Pancreas (tissue), 10 donors: ENCODE measurements at regions not wholly inside any gene's neighbourhood (a gene's known extent, or its start where the extent isn't known, plus 50 kb on each side); places are given as distances from the start of the nearest gene placed in this dataset.
A peak's percentile ranks its signal among the peaks of the same experiment; 100 is the strongest.

Source experiments
- ATAC-seq, 4 donors: fragments of 200-7000 bp; cut with Tn5 transposase; one replicate each; pipeline versions ENCODE4 v1.8.0 to v1.9.1; 2020; ENCODE audit warnings: mild to moderate bottlenecking in 4 of 4, moderate library complexity in 4 of 4
- DNase-seq, 6 donors: peaks; one replicate each; pipeline ENCODE4 v3.0.0-alpha.2; 2020
- FAIRE-seq: peaks from 2 replicates; lab custom pipeline; 2012; peaks lifted over from hg19 to GRCh38; lab: Jason Lieb, UNC
- H3K27ac ChIP-seq, 4 donors: fragments of 200-600 bp; sonication (generic); 1 replicate in 3 of 4; 2 replicates in 1 of 4; pipeline versions ENCODE4 v1.5.0 to v1.8.0; 2020
- H3K27me3 ChIP-seq, 4 donors: fragments of 200-600 bp; one replicate each; pipeline ENCODE4 v1.8.0; 2021
- H3K36me3 ChIP-seq, 3 donors: fragments of 200-600 bp; sonication (generic) in 1 of 3; one replicate each; pipeline versions ENCODE4 v1.5.0 to v1.8.0; 2020 to 2021
- H3K4me1 ChIP-seq, 3 donors: fragments of 200-600 bp; one replicate each; pipeline ENCODE4 v1.8.0; 2021
- H3K4me3 ChIP-seq, 4 donors: fragments of 200-600 bp; sonication (generic) in 2 of 4; one replicate each; pipeline versions ENCODE4 v1.5.0 to v1.8.0; 2020 to 2021
- H3K9me3 ChIP-seq, 4 donors: fragments of 200-600 bp; one replicate each; pipeline ENCODE4 v1.8.0; 2021
- WGBS, 2 donors: extraction: QIAGEN DNeasy Blood & Tissue Kit; methylation state at CpG; one replicate each; pipeline ENCODE4 v1.1.7; 2013; 5-methylcytosine and 5-hydroxymethylcytosine counted together
- intact Hi-C, 3 donors: fragments of 100-400 bp; cut with DNase I; formaldehyde crosslinking; loops; one replicate each; pipeline versions ENCODE4 v1.11.1 to v1.14.2; 2022
- TF ChIP-seq, protein P1 (sequence below), 4 donors: fragments of 200-600 bp; sonication (generic) in 3 of 4; IDR thresholded peaks; one replicate each; pipeline versions ENCODE4 v1.5.0 to v1.8.0; 2021; ENCODE audit warnings: antibody characterized with exemption in 4 of 4
- donor health status: healthy with polysubstance abuse.
- donor health status: DM: no; HTN: no; CAD: no; lungs with moderate emphysema.
- donor health status: DM: no; HTN: no; CAD: no.
- donor health status: control.
- donor health status: control.
- donor health status: Bipolar disorder and iron deficiency.
- donor health status: DM: yes; HTN: yes; CAD: no.
- donor health status: DM: no; HTN: no; CAD: no.
- donor health status: DM: no; HTN: no; CAD: no.
- donor health status: DM: yes; HTN: yes; CAD: no.

DNA sequence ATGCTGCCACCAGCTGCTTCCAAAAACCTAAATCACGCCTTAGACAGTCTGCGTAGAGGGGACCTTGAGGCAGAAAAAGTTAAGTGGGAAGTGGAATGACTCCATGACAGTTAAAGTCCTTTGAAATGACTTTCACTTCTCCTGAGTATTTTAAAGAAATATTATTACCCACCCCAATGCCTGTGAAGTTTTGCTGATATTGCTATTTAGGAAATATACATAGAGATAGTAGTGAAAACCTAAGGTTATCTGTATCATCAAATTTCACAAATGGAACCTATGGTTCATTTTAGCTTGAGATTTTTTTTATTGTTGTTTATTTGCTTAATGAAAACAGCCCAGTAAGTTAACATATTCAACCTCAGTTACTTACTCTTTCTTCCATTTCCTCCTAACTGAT, 182.1 kb upstream of the FBXL4 start:
- Histone ChIP-seq H3K4me3 (no peak overlapping the region), H3K9me3 (no peaks in the 10 kb centered on the region), H3K4me1 (no peaks in the 10 kb centered on the region), H3K27me3 (no peaks in the 10 kb centered on the region), H3K36me3 (no peaks in the 10 kb centered on the region), H3K27ac (no peak overlapping the region)
- TF ChIP-seq, protein P1, sequence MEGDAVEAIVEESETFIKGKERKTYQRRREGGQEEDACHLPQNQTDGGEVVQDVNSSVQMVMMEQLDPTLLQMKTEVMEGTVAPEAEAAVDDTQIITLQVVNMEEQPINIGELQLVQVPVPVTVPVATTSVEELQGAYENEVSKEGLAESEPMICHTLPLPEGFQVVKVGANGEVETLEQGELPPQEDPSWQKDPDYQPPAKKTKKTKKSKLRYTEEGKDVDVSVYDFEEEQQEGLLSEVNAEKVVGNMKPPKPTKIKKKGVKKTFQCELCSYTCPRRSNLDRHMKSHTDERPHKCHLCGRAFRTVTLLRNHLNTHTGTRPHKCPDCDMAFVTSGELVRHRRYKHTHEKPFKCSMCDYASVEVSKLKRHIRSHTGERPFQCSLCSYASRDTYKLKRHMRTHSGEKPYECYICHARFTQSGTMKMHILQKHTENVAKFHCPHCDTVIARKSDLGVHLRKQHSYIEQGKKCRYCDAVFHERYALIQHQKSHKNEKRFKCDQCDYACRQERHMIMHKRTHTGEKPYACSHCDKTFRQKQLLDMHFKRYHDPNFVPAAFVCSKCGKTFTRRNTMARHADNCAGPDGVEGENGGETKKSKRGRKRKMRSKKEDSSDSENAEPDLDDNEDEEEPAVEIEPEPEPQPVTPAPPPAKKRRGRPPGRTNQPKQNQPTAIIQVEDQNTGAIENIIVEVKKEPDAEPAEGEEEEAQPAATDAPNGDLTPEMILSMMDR (IDR thresholded peaks at IDR 0.05) = no peak
- ATAC-seq (no peak), FAIRE-seq (no peak), DNase-seq (no peak)
- WGBS, 2 donors = 86 to 91% methylated on average over 2 of the region's 2 CpGs
- intact Hi-C loops = no loop called here

DNA sequence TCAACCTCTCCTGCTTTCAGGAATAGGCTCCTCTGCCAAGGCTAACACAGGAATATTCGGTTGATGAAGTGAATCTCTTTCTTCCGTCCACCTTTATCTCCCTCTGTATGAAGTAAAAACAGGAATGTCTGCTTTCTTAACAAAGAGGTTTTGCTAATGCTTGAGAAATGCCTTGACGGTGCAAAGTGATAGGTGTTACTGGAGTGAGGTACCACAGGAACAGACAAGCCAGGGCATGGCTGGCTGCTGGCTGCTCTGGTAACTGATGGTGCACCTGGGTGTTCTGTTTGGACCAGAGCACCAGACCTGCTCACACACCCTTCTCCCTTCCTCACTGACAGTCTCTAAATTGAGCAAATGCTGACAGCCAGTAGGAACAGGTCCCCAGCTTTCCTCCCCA, 174.0 kb upstream of the FBXL4 start:
- H3K27me3 ChIP-seq = no peaks in the 10 kb centered on the region
- no peak overlapping the region for H3K4me3 ChIP-seq
- H3K27ac ChIP-seq = no peak overlapping the region
- H3K9me3 ChIP-seq = no peaks in the 10 kb centered on the region
- 21 to 32% methylated on average over 3 of the region's 3 CpGs for WGBS, 2 donors
- TF ChIP-seq, protein P1 (IDR thresholded peaks at IDR 0.05) = no peak
- FAIRE-seq = no peak
- H3K36me3 ChIP-seq = no peaks in the 10 kb centered on the region
- no peak for DNase-seq
- intact Hi-C loops = no loop called here
- no peaks in the 10 kb centered on the region for H3K4me1 ChIP-seq
- no peak for ATAC-seq

DNA sequence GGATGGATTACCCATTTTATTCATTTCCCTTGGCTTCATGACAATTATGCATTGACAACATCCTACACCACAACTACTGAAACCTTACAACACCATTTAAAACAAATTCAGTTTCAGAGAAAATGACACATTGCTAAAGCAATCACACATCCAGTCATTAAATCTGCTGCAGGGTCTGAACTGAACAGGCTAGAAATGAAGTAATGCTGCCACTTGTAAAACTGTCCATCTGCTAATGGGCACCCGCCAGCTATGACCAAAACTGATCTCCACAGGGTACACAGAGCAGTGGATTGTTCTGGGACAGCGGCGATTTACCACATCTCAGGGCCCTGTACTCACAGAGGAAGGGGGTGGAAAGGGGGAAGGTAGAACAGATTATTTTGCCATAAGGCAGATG, 172.9 kb upstream of the FBXL4 start:
- TF ChIP-seq, protein P1 (IDR thresholded peaks at IDR 0.05) = no peak
- H3K36me3 ChIP-seq = no peaks in the 10 kb centered on the region
- DNase-seq (no peak), ATAC-seq (no peak), FAIRE-seq (no peak)
- WGBS, 2 donors = 79 to 85% methylated on average over 3 of the region's 3 CpGs
- no peaks in the 10 kb centered on the region for H3K4me1 ChIP-seq
- no peaks in the 10 kb centered on the region for H3K9me3 ChIP-seq
- no peaks in the 10 kb centered on the region for H3K27me3 ChIP-seq
- intact Hi-C loops = no loop called here
- H3K27ac ChIP-seq = no peak overlapping the region
- H3K4me3 ChIP-seq = no peak overlapping the region

DNA sequence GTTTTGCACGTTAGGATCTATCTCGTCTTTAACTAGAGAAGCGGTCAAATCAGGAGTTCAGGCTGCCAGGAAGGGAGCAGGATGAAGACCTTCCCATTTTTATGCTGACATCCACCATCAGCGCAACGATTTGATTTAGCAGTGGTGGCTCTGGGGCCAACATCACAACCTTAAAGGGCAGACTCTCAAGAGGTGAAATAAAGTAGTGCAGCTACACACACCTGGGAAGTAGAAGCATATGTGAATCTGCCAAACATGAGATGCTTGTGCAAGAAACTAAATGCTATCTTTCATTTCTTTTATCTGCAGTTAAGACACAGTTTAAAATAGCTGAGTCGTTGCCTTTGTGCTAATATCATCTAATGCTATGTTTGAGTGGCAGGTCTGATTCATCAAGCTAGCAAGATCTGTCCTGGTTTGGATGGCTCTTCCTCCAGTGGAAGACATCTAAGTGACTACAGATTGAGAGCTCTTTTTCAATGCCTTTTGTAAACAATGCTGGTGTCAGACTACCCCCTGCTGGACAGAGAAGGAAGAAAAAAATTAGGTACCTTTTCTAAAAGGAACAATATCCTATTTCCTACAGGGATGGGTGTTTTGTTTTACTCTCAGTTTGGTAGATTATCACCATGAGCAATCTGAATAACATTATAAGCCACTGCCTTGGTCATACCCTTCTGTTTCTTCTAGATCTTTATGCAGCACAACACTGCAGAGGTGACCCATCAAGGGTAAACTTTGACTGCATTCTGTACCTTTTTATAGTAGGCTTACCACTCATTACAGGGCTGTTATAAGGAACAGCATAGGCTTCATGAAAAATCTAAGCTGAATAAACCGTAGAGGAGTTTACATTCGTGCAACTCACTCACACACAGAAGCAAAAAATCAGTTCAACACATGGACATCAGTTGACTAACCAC, 171.6 kb upstream of the FBXL4 start:
- H3K27ac ChIP-seq = no peak overlapping the region
- no peaks in the 10 kb centered on the region for H3K36me3 ChIP-seq
- peaks cover 0 to 4% (median 0%) of the 10 kb centered on the region in 3 donors for H3K4me1 ChIP-seq
- H3K9me3 ChIP-seq = no peaks in the 10 kb centered on the region
- DNase-seq = peak in 1 of 6 donors; percentile 17
- WGBS, 2 donors = 28 to 34% methylated on average over 8 of the region's 8 CpGs
- H3K27me3 ChIP-seq = no peaks in the 10 kb centered on the region
- ATAC-seq = peak in 3 of 4 donors; percentile 77 to 84 (median 79)
- TF ChIP-seq, protein P1 (IDR thresholded peaks at IDR 0.05) = peak; percentile 32 to 58 (median 51)
- no peak for FAIRE-seq
- H3K4me3 ChIP-seq = no peak overlapping the region
- intact Hi-C loops = loop anchor here in 1 of 3 donors (10.0 kb wide), 1 partner anchor 1625 kb away; no protein-coding TSS in a partner anchor
